ENCODE measurements at regions not wholly inside any gene's neighbourhood (a gene's known extent, or its start where the extent isn't known, plus 50 kb on each side); places are given as distances from the start of the nearest gene placed in this dataset.
"Not testable (repeated sequence)": the region's sequence is repeated elsewhere in the genome, so short reads cannot be mapped to it uniquely, and the experiment has no call there.

DNA sequence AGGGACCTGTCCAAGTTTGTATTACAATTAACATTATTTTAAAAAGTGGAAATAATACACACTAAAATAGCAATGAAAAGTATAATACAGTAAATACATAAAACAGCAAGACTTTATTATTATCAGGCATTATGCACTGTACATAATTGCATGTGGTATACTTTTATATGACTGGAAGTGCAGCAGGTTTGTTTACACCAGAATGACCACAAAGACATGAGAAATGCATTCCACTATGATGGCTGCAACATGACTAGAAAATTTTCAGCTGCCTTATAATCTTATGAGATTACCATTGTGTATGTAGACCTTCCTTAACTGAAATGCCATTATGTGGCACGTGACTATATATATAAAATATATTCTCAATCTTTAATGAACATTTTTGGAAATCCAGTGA, 1699.6 kb downstream of the KCNT2 start:
- no peak for DNase-seq (ENCODE audit: low spot score)

DNA sequence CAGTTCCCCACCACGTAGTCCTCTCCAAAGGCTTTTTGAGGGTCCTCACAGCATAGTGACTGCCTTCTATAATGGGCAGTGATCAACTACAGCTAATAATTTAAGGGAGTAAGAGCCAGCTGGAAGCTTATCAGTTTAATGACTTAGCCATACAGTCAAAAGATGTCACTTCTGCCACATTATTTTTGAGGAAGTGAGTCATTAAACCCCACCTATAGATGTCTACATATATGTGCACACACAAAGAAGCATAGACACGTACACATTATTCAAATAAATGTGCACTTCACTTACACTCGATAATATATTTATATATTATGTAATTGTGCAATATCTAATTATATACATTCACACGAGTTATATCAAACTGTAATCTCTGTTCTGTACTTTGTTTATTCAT, 1704.7 kb downstream of the KCNT2 start:
- DNase-seq (ENCODE audit: low spot score) = no peak

- no peak for DNase-seq (ENCODE audit: low spot score)
These were observed 1702.9 kb upstream of the B3GALT2 start for GRCh38 chr1:194889310-194889709.

DNA sequence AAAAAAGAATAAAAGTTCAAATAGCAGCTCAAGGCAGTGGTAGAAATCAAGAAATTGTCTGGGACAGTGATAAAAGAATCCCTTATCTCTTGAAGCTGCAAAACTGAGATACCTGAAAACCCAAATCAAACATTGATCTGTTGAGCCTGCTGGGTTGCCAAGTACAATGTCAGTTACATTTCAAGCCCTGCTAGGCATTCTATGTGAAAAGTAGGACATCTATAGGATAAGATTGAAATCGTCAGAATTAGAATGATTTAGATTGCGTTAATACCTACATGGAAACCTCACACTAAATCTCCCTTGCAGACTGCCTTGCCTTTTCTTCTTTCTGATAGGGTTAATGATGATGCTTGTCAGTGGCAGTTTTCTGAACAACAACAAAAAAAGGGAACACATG, 1684.4 kb upstream of the B3GALT2 start:
- DNase-seq (ENCODE audit: low spot score) = no peak

- DNase-seq (ENCODE audit: low spot score) = no peak
These were observed 1679.7 kb upstream of the B3GALT2 start for GRCh38 chr1:194866153-194866552.

DNA sequence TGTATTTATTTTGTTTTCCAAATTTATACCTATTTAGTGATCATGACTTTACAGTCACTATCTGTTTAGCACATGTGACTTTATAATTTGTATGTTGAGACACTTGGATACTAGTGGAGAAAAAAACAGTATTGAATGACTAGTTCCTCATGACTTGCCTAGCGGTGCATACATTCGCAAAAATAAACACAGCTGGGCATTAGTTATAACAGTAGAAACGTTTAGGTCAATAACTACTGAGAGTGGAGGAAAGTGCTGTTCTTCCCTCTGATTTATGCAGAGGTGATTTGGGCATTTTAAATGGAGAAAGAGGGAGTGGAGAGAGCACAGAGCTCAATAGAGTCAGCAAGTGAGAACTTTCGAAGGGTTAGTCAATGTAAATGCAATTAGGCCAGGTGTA, 1679.0 kb upstream of the B3GALT2 start:
- DNase-seq (ENCODE audit: low spot score) = no peak

- no peak for DNase-seq (ENCODE audit: low spot score)
These were observed 1675.7 kb upstream of the B3GALT2 start for GRCh38 chr1:194862129-194862528.

- no peak for DNase-seq (ENCODE audit: low spot score)
These were observed 1674.1 kb upstream of the B3GALT2 start for GRCh38 chr1:194860248-194861201.

GRCh38 chr1:194859481-194860154, 1673.2 kb upstream of the B3GALT2 start:
- DNase-seq (ENCODE audit: low spot score) = not testable (repeated sequence)

DNA sequence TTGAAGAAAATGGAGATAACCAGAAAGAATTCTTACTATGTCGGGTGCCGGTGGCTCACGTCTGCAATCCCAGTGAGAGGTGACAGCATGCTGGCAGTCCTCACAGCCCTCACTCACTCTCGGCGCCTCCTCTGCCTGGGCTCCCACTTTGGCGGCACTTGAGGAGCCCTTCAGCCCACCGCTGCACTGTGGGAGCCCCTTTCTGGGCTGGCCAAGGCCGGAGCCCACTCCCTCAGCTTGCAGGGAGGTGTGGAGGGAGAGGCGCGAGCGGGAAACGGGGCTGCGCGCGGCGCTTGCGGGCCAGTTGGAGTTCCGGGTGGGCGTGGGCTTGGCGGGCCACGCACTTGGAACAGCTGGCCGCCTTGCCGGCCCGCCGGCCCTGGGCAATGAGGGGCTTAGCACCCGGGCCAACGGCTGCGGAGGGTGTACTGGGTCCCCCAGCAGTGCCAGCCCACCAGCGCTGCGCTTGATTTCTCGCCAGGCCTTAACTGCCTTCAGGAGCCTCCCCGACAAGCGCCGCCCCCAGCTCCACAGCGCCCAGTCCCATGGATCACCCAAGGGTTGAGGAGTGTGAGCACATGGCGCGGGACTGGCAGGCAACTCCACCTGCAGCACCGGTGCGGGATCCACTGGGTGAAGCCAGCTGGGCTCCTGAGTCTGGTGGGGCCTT, 1672.5 kb upstream of the B3GALT2 start:
- not testable (repeated sequence) for DNase-seq (ENCODE audit: low spot score)

DNA sequence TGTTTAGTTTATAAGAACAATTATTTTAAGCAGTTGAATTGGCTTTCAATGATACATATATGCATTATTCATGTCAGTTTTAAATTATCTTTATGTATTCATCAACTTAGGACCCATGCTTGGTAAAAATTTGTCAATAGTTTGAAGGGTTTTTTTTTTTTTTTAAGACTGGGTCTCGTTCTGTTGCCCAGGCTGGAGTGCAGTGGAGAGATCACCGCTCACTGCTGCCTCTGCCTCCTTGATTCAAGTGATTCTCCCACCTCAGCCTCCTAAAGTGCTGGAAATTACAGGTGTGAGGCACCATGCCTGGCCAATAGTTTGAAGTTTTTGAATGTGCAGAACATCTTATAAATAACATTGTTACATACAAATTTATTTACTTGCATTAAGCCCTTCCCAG, 1671.0 kb upstream of the B3GALT2 start:
- DNase-seq (ENCODE audit: low spot score) = no peak

GRCh38 chr1:194848846-194849245, 1662.4 kb upstream of the B3GALT2 start:
- DNase-seq (ENCODE audit: low spot score) = no peak

DNA sequence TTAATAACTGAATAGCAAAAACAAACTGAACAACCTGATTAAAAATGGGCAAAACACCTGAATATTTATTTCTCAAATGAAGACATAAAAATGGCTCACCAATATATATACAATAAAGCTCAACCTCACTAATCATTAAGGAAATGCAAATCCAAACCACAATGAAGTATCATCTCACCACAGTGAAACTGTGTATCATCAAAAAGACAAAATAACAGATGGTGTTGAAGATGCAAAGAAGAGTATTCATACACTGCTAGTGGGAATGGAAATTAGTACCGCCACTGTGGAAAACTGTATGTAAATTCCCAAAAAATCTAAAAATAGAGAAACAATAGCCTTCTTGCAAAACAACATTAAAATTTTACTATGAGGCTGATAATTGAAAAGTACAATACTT, 1660.1 kb upstream of the B3GALT2 start:
- DNase-seq (ENCODE audit: low spot score) = no peak

DNA sequence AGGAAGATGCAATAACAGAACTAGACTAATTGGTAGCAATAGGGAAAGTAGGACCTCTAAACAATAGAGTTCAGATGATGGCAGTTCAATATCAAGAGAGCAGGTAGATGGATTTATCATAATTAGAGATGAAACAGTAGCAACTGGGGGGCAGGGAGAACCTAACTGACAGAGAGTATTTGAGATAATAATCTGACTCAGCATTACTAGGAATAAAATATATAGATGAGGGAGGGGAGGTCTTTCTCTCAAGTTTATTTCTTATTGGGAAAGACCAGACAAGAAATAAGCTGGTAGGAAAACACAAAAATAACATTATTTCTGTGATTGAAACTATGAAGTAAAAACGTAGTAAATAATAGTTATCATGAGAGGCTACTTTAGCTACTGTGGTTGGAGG, 1656.7 kb upstream of the B3GALT2 start:
- DNase-seq (ENCODE audit: low spot score) = no peak

- DNase-seq (ENCODE audit: low spot score) = no peak
These were observed 1646.7 kb upstream of the B3GALT2 start for GRCh38 chr1:194833111-194833510.

GRCh38 chr1:194831595-194831994, 1645.2 kb upstream of the B3GALT2 start:
- DNase-seq (ENCODE audit: low spot score) = not testable (repeated sequence)

GRCh38 chr1:194830387-194830786, 1644.0 kb upstream of the B3GALT2 start:
- no peak for DNase-seq (ENCODE audit: low spot score)

DNA sequence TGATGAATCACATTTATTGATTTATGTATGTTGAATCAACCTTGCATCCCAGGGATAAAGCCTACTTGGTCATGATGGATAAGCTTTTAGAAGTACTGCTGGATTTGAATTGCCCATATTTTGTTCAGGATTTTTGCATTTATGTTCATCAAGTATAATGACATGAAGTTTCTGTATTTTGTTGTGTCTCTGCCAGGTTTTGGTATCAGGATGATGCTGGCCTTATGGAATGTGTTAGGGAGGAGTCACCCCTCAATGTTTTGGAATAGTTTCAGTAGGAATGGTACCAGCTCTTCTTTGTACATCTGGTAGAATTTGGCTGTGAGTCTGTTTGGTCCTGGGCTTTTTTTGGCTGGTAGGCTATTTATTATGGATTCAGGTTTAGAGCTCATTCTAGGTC, 1643.1 kb upstream of the B3GALT2 start:
- DNase-seq (ENCODE audit: low spot score) = no peak

DNA sequence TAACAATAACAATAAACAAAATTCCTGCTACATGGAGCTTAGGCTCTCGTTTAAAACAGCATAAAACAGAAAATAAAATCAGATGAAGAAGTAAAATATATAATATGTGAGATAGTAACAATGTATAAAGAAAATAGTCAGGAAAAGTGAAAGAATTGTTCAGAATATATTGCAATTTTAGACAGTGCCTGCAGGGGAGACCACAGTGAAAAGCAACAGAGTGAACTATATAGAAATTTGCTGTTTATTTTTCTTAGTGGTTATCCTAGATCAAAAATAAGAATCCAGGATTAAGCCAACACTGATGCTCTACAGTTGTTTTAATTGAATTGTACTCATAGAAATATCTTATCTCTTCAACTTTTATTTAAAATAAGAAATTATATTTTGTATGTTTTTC, 1639.0 kb upstream of the B3GALT2 start:
- no peak for DNase-seq (ENCODE audit: low spot score)

GRCh38 chr1:194821091-194821490, 1634.7 kb upstream of the B3GALT2 start:
- no peak for DNase-seq (ENCODE audit: low spot score)

DNA sequence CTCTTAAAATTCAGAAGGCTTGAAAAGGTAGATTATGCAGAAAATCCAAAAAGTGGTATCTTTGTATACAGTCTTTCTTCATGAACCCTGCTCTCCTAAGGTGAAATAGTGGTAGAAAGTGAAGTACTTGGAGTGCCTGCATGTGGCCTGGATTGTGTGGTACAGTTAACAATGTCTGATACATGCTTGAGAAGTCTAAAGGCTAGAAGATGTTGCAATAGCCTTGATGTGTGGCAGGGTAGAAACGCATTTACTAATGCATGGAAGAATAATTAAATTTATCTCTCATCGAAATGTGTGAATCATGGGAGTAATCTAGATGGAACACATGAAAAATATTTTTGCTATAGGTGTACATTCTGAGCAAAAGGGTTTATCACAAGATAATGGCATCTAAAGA, 1632.3 kb upstream of the B3GALT2 start:
- no peak for DNase-seq (ENCODE audit: low spot score)

GRCh38 chr1:194816859-194817258, 1630.4 kb upstream of the B3GALT2 start:
- DNase-seq (ENCODE audit: low spot score) = no peak

GRCh38 chr1:194813096-194813495, 1626.7 kb upstream of the B3GALT2 start:
- DNase-seq (ENCODE audit: low spot score) = no peak
